GM23338 (cell line): ENCODE measurements at regions not wholly inside any gene's neighbourhood (a gene's known extent, or its start where the extent isn't known, plus 50 kb on each side); places are given as distances from the start of the nearest gene placed in this dataset.

Experiments used
- ATAC-seq: fragments of 200-7000 bp; cut with Tn5 transposase; 3 replicates; pipeline ENCODE4 v1.9.1; 2020
- DNase-seq: peaks from one replicate; pipeline ENCODE4 v3.0.0-alpha.2; 2015; ENCODE audit warnings: low spot score
- H2AFZ ChIP-seq: fragments of 200-600 bp; sonication (generic); 2 replicates; pipeline ENCODE4 v1.8.0; 2016; ENCODE audit warnings: antibody characterized with exemption, mild to moderate bottlenecking, moderate library complexity
- H3F3A ChIP-seq: fragments of 200-600 bp; sonication (generic); replicated peaks from 2 replicates; pipeline ENCODE4 v1.8.0; 2017; ENCODE audit warnings: antibody characterized with exemption, mixed run types, low read depth
- H3K27ac ChIP-seq: fragments of 200-600 bp; sonication (generic); 2 replicates; pipeline ENCODE4 v1.6.1; 2016; ENCODE audit warnings: low read depth
- H3K27me3 ChIP-seq: fragments of 200-600 bp; sonication (generic); 2 replicates; pipeline ENCODE4 v1.8.0; 2016; ENCODE audit warnings: mild to moderate bottlenecking, mixed run types, moderate library complexity; ENCODE audit not compliant: insufficient read depth
- H3K36me3 ChIP-seq: fragments of 200-600 bp; sonication (generic); 2 replicates; pipeline ENCODE4 v1.8.0; 2016; ENCODE audit warnings: mild to moderate bottlenecking; ENCODE audit not compliant: insufficient read depth
- H3K4me1 ChIP-seq: fragments of 200-600 bp; sonication (generic); 2 replicates; pipeline ENCODE4 v1.8.0; 2016; ENCODE audit warnings: mild to moderate bottlenecking, moderate library complexity; ENCODE audit not compliant: insufficient read depth
- H3K4me2 ChIP-seq: fragments of 200-600 bp; sonication (generic); 2 replicates; pipeline ENCODE4 v1.7.1; 2017; ENCODE audit warnings: mixed run types
- H3K4me3 ChIP-seq: fragments of 200-600 bp; sonication (generic); 2 replicates; pipeline ENCODE4 v1.6.1; 2016; ENCODE audit warnings: mixed run types
- H3K79me2 ChIP-seq: fragments of 200-600 bp; sonication (generic); replicated peaks from 2 replicates; pipeline ENCODE4 v1.8.0; 2017; ENCODE audit warnings: mild to moderate bottlenecking; ENCODE audit not compliant: insufficient read depth
- H3K9me2 ChIP-seq: fragments of 200-600 bp; sonication (generic); 2 replicates; pipeline ENCODE4 v1.8.0; 2017; ENCODE audit not compliant: insufficient read depth
- H4K20me1 ChIP-seq: fragments of 200-600 bp; sonication (generic); replicated peaks from 2 replicates; pipeline ENCODE4 v1.8.0; 2017; ENCODE audit warnings: mild to moderate bottlenecking; ENCODE audit not compliant: insufficient read depth
- H3K27ac Mint-ChIP-seq: 2 replicates; pipeline ENCODE4 v1.8.0; 2020; ENCODE audit warnings: inconsistent platforms, mild to moderate bottlenecking, moderate library complexity, mixed read lengths
- H3K27me3 Mint-ChIP-seq: 3 replicates; pipeline ENCODE4 v1.8.0; 2022; ENCODE audit warnings: low read depth, mild to moderate bottlenecking, moderate library complexity, mixed read lengths, inconsistent platforms; ENCODE audit not compliant: insufficient read depth, poor library complexity
- H3K36me3 Mint-ChIP-seq: 3 replicates; pipeline ENCODE4 v1.8.0; 2021; ENCODE audit warnings: low read depth, mild to moderate bottlenecking, inconsistent platforms, moderate library complexity, mixed read lengths
- H3K4me1 Mint-ChIP-seq: 3 replicates; pipeline ENCODE4 v1.8.0; 2020; ENCODE audit warnings: mild to moderate bottlenecking, inconsistent platforms, mixed read lengths
- H3K4me3 Mint-ChIP-seq: 3 replicates; pipeline ENCODE4 v1.8.0; 2021; ENCODE audit warnings: moderate library complexity, mild to moderate bottlenecking, inconsistent platforms, mixed read lengths
- H3K9me3 Mint-ChIP-seq: 3 replicates; pipeline ENCODE4 v1.8.0; 2020; ENCODE audit warnings: moderate library complexity, mild to moderate bottlenecking, inconsistent platforms, mixed read lengths
- CREB1 ChIP-seq: fragments of 250-450 bp; sonication (Bioruptor Pico); IDR thresholded peaks from 2 replicates; pipeline ENCODE4 v1.5.0; 2020; ENCODE audit warnings: low read depth, mild to moderate bottlenecking, moderate library complexity
- EZH2 ChIP-seq: fragments of 200-600 bp; sonication (generic); IDR thresholded peaks from one replicate; pipeline ENCODE4 v1.8.0; 2017; ENCODE audit warnings: antibody characterized with exemption, mild to moderate bottlenecking, low read depth; ENCODE audit not compliant: unreplicated experiment
- JUNB ChIP-seq: IDR thresholded peaks from one replicate; pipeline ENCODE4 v1.6.1; 2016; ENCODE audit warnings: antibody characterized with exemption; ENCODE audit not compliant: unreplicated experiment
- POLR2AphosphoS5 ChIP-seq: IDR thresholded peaks from 2 replicates; pipeline ENCODE4 v1.6.1; 2016; ENCODE audit warnings: antibody characterized with exemption, low read depth
- ZNF114 ChIP-seq: fragments of 250-450 bp; sonication (Bioruptor Pico); IDR thresholded peaks from 2 replicates; pipeline ENCODE4 v1.5.0; 2020; ENCODE audit warnings: mild to moderate bottlenecking, moderate library complexity
- ZNF331 ChIP-seq: fragments of 250-450 bp; sonication (Bioruptor Pico); IDR thresholded peaks from 2 replicates; pipeline ENCODE4 v1.5.0; 2020; ENCODE audit warnings: low read depth, mild to moderate bottlenecking, moderate library complexity
- TF ChIP-seq, protein P1 (sequence below): IDR thresholded peaks from one replicate; pipeline ENCODE4 v1.6.1; 2018; ENCODE audit warnings: antibody characterized with exemption; ENCODE audit not compliant: unreplicated experiment
- TF ChIP-seq, protein P2 (sequence below): IDR thresholded peaks from 2 replicates; pipeline ENCODE4 v1.6.1; 2016; ENCODE audit warnings: antibody characterized with exemption

DNA sequence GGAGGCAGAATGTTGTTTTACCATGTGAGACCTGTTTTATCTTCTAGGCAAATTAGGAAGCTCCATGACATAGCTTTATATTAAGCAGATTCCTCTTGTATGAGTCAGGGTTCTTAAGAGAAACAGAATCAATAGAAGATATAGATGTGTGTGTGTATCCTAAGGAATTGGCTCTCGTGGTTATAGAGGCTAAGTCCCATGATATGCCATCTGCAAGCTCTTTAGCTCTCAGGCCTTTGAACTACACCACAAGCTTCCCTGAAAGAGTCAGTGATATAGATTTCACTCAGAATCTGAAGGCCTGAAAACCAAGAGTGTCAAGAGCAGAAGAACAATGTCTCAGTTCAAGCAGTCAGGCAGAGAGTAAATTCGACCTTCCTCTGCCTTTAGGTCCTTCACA is 365.8 kb upstream of the ZNF608 start:
- H3K4me3 Mint-ChIP-seq: no peak overlapping the region
- Histone ChIP-seq H3K79me2 (no peaks in the 10 kb centered on the region), H3K9me2 (peaks cover 18% of the 10 kb centered on the region), H3K4me3 (no peak overlapping the region), H3K27ac (no peak overlapping the region), H3F3A (no peaks in the 10 kb centered on the region), H4K20me1 (no peaks in the 10 kb centered on the region), H2AFZ (no peak overlapping the region), H3K4me1 (peaks cover 9% of the 10 kb centered on the region), H3K4me2 (no peak overlapping the region), H3K27me3 (no peaks in the 10 kb centered on the region), H3K36me3 (no peaks in the 10 kb centered on the region)
- DNase-seq (no peak), ATAC-seq (no peak)
- TF ChIP-seq ZNF114 (CRISPR knock-in tag) (no peak), CREB1 (CRISPR knock-in tag) (no peak), EZH2 (no peak), POLR2AphosphoS5 (no peak), JUNB (no peak)
- TF ChIP-seq, protein P1, sequence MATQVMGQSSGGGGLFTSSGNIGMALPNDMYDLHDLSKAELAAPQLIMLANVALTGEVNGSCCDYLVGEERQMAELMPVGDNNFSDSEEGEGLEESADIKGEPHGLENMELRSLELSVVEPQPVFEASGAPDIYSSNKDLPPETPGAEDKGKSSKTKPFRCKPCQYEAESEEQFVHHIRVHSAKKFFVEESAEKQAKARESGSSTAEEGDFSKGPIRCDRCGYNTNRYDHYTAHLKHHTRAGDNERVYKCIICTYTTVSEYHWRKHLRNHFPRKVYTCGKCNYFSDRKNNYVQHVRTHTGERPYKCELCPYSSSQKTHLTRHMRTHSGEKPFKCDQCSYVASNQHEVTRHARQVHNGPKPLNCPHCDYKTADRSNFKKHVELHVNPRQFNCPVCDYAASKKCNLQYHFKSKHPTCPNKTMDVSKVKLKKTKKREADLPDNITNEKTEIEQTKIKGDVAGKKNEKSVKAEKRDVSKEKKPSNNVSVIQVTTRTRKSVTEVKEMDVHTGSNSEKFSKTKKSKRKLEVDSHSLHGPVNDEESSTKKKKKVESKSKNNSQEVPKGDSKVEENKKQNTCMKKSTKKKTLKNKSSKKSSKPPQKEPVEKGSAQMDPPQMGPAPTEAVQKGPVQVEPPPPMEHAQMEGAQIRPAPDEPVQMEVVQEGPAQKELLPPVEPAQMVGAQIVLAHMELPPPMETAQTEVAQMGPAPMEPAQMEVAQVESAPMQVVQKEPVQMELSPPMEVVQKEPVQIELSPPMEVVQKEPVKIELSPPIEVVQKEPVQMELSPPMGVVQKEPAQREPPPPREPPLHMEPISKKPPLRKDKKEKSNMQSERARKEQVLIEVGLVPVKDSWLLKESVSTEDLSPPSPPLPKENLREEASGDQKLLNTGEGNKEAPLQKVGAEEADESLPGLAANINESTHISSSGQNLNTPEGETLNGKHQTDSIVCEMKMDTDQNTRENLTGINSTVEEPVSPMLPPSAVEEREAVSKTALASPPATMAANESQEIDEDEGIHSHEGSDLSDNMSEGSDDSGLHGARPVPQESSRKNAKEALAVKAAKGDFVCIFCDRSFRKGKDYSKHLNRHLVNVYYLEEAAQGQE: no peak
- TF ChIP-seq, protein P2, sequence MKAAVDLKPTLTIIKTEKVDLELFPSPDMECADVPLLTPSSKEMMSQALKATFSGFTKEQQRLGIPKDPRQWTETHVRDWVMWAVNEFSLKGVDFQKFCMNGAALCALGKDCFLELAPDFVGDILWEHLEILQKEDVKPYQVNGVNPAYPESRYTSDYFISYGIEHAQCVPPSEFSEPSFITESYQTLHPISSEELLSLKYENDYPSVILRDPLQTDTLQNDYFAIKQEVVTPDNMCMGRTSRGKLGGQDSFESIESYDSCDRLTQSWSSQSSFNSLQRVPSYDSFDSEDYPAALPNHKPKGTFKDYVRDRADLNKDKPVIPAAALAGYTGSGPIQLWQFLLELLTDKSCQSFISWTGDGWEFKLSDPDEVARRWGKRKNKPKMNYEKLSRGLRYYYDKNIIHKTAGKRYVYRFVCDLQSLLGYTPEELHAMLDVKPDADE: no peak
- H3K4me1 Mint-ChIP-seq: peaks cover 13% of the 10 kb centered on the region
- H3K36me3 Mint-ChIP-seq: peaks cover 6% of the 10 kb centered on the region; the same call in 1 of the 3 replicates
- peaks cover 5% of the 10 kb centered on the region for H3K27me3 Mint-ChIP-seq
- no peaks in the 10 kb centered on the region; the same call in 2 of the 3 replicates for H3K9me3 Mint-ChIP-seq
- no peak overlapping the region for H3K27ac Mint-ChIP-seq

DNA sequence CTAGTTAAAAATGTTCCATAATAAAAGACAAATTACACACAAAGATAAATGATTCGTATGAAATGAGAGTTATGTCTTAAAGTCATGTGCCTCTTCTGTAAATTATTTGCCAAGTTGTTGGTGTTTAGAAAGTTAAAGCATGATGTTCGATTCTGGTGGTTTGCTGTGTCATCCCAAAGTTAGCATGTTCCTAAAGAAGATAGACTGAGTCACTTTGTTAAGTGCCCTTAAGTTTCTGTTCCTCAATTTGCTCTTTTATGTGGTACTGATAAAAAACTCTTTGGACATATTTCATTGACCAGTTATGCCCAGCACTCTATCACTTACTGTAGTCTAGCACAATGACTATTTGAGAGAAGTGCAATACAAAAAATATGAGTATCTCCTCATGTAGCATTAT is 366.9 kb upstream of the ZNF608 start:
- Mint-ChIP-seq H3K27me3 (peaks cover 5% of the 10 kb centered on the region), H3K36me3 (peaks cover 6% of the 10 kb centered on the region; the same call in 2 of the 3 replicates), H3K27ac (no peak overlapping the region), H3K4me3 (no peak overlapping the region), H3K4me1 (peaks cover 13% of the 10 kb centered on the region), H3K9me3 (no peaks in the 10 kb centered on the region; the same call in 2 of the 3 replicates)
- Histone ChIP-seq H3K4me3 (no peak overlapping the region), H3K9me2 (peaks cover 19% of the 10 kb centered on the region), H3F3A (no peaks in the 10 kb centered on the region), H2AFZ (no peak overlapping the region), H3K79me2 (no peaks in the 10 kb centered on the region), H3K4me2 (no peak overlapping the region), H3K27ac (no peak overlapping the region), H3K4me1 (peaks cover 9% of the 10 kb centered on the region), H4K20me1 (no peaks in the 10 kb centered on the region), H3K36me3 (no peaks in the 10 kb centered on the region), H3K27me3 (no peaks in the 10 kb centered on the region)
- no peak for ATAC-seq
- no peak for DNase-seq
- TF ChIP-seq CREB1 (CRISPR knock-in tag) (no peak), ZNF331 (CRISPR knock-in tag) (no peak)
